ENCODE measurements at regions not wholly inside any gene's neighbourhood (a gene's known extent, or its start where the extent isn't known, plus 50 kb on each side); places are given as distances from the start of the nearest gene placed in this dataset.

- no peak for TF ChIP-seq SPI1 (IDR thresholded peaks at IDR 0.05; ENCODE audit: borderline replicate concordance, low read depth)
- TF ChIP-seq CTCF (IDR thresholded peaks at IDR 0.05; ENCODE audit: insufficient read depth, low read length), result no peak
- no peak for TF ChIP-seq GABPA (IDR thresholded peaks at IDR 0.05; ENCODE audit: low read depth)
- TF ChIP-seq POLR2AphosphoS5 (IDR thresholded peaks at IDR 0.05; ENCODE audit: low read depth), result no peak
- TF ChIP-seq REST (IDR thresholded peaks at IDR 0.05; ENCODE audit: insufficient replicate concordance, low read depth), result no peak
- Histone ChIP-seq H3K27me3 (ENCODE audit: insufficient read depth, poor library complexity, severe bottlenecking) (no peaks in the 10 kb centered on the region), H3K4me3 (replicated peaks; ENCODE audit: insufficient read depth, low read length) (no peak overlapping the region), H3K27ac (replicated peaks) (no peak overlapping the region)
- no peak for DNase-seq (ENCODE audit: low read depth in 1 of 2, low spot score in 1 of 2)
These were observed 244.6 kb upstream of the TENM3 start for GRCh38 chr4:181998398-181999295.

- Histone ChIP-seq H3K27ac (replicated peaks) (no peak overlapping the region), H3K4me3 (replicated peaks; ENCODE audit: insufficient read depth, low read length) (no peak overlapping the region), H3K27me3 (ENCODE audit: insufficient read depth, poor library complexity, severe bottlenecking) (no peaks in the 10 kb centered on the region)
- no peak for TF ChIP-seq CTCF (IDR thresholded peaks at IDR 0.05; ENCODE audit: insufficient read depth, low read length)
- TF ChIP-seq GABPA (IDR thresholded peaks at IDR 0.05; ENCODE audit: low read depth), result no peak
- no peak for TF ChIP-seq POLR2AphosphoS5 (IDR thresholded peaks at IDR 0.05; ENCODE audit: low read depth)
- TF ChIP-seq REST (IDR thresholded peaks at IDR 0.05; ENCODE audit: insufficient replicate concordance, low read depth), result no peak
- no peak for TF ChIP-seq SPI1 (IDR thresholded peaks at IDR 0.05; ENCODE audit: borderline replicate concordance, low read depth)
- no peak for DNase-seq (ENCODE audit: low read depth in 1 of 2, low spot score in 1 of 2)
These were observed 243.1 kb upstream of the TENM3 start for GRCh38 chr4:182000077-182000476.

- H3K27me3 ChIP-seq (ENCODE audit: insufficient read depth, poor library complexity, severe bottlenecking), result no peaks in the 10 kb centered on the region
- TF ChIP-seq SPI1 (IDR thresholded peaks at IDR 0.05; ENCODE audit: borderline replicate concordance, low read depth), result no peak
- no peak for TF ChIP-seq GABPA (IDR thresholded peaks at IDR 0.05; ENCODE audit: low read depth)
- H3K27ac ChIP-seq (replicated peaks), result no peak overlapping the region
- no peak overlapping the region for H3K4me3 ChIP-seq (replicated peaks; ENCODE audit: insufficient read depth, low read length)
- no peak for DNase-seq (ENCODE audit: low read depth in 1 of 2, low spot score in 1 of 2)
These were observed 232.3 kb upstream of the TENM3 start for GRCh38 chr4:182010876-182011275.

- TF ChIP-seq GABPA (IDR thresholded peaks at IDR 0.05; ENCODE audit: low read depth) (no peak), SPI1 (IDR thresholded peaks at IDR 0.05; ENCODE audit: borderline replicate concordance, low read depth) (no peak), REST (IDR thresholded peaks at IDR 0.05; ENCODE audit: insufficient replicate concordance, low read depth) (no peak), POLR2AphosphoS5 (IDR thresholded peaks at IDR 0.05; ENCODE audit: low read depth) (no peak), CTCF (IDR thresholded peaks at IDR 0.05; ENCODE audit: insufficient read depth, low read length) (no peak)
- DNase-seq (ENCODE audit: low read depth in 1 of 2, low spot score in 1 of 2), result no peak
- Histone ChIP-seq H3K27me3 (ENCODE audit: insufficient read depth, poor library complexity, severe bottlenecking) (no peaks in the 10 kb centered on the region), H3K4me3 (replicated peaks; ENCODE audit: insufficient read depth, low read length) (no peak overlapping the region), H3K27ac (replicated peaks) (no peak overlapping the region)
These were observed 229.0 kb upstream of the TENM3 start for GRCh38 chr4:182014164-182014563.

Measured in HL-60 (cell line).